ENCODE measurements at regions not wholly inside any gene's neighbourhood (a gene's known extent, or its start where the extent isn't known, plus 50 kb on each side); places are given as distances from the start of the nearest gene placed in this dataset.

DNA sequence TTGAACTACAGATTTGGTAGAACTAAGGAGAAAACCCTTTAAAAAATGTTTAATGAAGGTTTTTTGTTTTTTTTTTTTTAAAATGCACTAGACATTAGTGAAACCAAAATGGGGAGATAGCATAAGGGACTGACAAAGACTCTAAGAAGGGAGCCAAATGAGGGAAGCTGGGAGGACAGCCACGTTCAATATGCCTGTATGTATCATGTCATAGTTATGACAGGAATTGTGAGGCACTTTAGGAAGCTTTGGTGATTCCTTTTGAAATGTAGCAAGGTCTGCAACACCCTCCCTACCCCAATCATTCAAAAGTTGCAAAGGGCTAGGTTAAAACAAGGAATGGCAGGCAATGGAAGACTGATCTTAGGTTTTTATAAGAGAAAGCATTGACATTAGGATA is 526.0 kb downstream of the TLL1 start:
- Histone ChIP-seq H3K36me3 (ENCODE audit: control insufficient read depth, insufficient read depth, low read length) (no peaks in the 10 kb centered on the region), H3K4me3 (ENCODE audit: low read depth, low read length) (no peak overlapping the region), H3K27me3 (ENCODE audit: control insufficient read depth, insufficient read depth, low read length) (no peaks in the 10 kb centered on the region)
- no peak for TF ChIP-seq CTCF (IDR thresholded peaks at IDR 0.05; ENCODE audit: insufficient read depth, low read length, severe bottlenecking)
- DNase-seq (ENCODE audit: low read depth) (no peak), FAIRE-seq (no peak)

- Histone ChIP-seq H3K36me3 (ENCODE audit: control insufficient read depth, insufficient read depth, low read length) (no peaks in the 10 kb centered on the region), H3K27me3 (ENCODE audit: control insufficient read depth, insufficient read depth, low read length) (no peaks in the 10 kb centered on the region), H3K4me3 (ENCODE audit: low read depth, low read length) (no peak overlapping the region)
- DNase-seq (ENCODE audit: low read depth): no peak
- TF ChIP-seq CTCF (IDR thresholded peaks at IDR 0.05; ENCODE audit: insufficient read depth, low read length, severe bottlenecking): no peak
- peak; percentile 91 for FAIRE-seq
These were observed 527.3 kb downstream of the TLL1 start for GRCh38 chr4:166400270-166400894.

DNA sequence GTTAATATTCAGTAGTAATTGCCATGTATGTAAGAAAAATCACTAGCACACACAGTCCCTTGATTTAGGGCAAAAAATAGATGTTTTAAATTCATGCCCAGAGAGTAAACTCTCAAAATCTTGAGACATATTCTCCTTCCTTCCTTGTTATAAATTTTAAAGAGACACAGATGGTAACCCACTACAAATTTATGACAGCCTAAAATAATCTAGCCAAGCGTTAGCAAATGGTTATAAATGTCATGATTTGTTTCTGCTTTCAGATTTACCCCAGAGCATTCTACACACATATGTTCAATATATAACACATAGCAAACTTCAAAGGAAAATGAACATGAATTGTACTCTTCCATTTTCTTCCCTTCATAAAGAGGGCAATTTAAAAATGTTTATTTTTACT is 540.3 kb downstream of the TLL1 start:
- Histone ChIP-seq H3K4me3 (ENCODE audit: low read depth, low read length) (no peak overlapping the region), H3K27me3 (ENCODE audit: control insufficient read depth, insufficient read depth, low read length) (no peaks in the 10 kb centered on the region), H3K36me3 (ENCODE audit: control insufficient read depth, insufficient read depth, low read length) (no peaks in the 10 kb centered on the region)
- no peak for FAIRE-seq
- TF ChIP-seq CTCF (IDR thresholded peaks at IDR 0.05; ENCODE audit: insufficient read depth, low read length, severe bottlenecking): no peak
- no peak for DNase-seq (ENCODE audit: low read depth)

DNA sequence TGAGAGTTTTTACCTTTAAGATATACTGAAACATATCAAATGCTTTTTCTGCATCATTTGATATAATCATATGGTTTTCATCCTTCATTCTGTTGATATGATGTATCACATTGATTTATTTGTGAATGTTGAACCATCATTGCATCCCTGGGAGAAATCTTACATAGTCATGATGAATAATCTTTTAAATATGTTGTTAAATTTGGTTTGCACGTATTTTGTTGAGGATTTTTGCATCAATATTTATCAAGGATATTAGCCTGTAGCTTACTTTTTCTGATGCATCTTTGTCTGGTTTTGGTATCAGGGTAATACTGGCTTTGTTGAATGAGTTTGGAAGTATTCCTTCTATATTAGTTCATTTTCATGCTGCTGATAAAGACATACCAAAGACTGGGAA is 541.4 kb downstream of the TLL1 start:
- Histone ChIP-seq H3K4me3 (ENCODE audit: low read depth, low read length) (no peak overlapping the region), H3K36me3 (ENCODE audit: control insufficient read depth, insufficient read depth, low read length) (no peaks in the 10 kb centered on the region), H3K27me3 (ENCODE audit: control insufficient read depth, insufficient read depth, low read length) (no peaks in the 10 kb centered on the region)
- no peak for TF ChIP-seq CTCF (IDR thresholded peaks at IDR 0.05; ENCODE audit: insufficient read depth, low read length, severe bottlenecking)
- DNase-seq (ENCODE audit: low read depth) (no peak), FAIRE-seq (no peak)

DNA sequence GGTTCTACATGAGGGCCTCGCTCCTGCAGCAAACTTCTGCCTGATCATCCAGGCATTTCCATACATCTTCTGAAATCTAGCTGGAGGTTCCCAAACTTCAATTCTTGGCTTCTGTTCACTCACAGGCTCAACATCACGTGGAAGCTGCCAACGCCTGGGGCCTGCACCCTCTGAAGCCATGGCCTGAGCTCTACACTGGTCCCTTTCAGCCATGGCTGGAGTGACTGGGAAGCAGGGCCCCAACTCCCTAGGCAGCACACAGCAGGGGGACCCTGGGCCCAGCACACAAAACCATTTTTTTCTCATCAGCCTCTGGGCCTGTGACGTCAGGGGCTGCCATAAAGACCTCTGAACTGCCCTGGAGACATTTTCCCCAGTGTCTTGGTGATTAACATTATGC is 542.7 kb downstream of the TLL1 start:
- H3K27me3 ChIP-seq (ENCODE audit: control insufficient read depth, insufficient read depth, low read length): no peaks in the 10 kb centered on the region
- no peak for DNase-seq (ENCODE audit: low read depth)
- TF ChIP-seq CTCF (IDR thresholded peaks at IDR 0.05; ENCODE audit: insufficient read depth, low read length, severe bottlenecking): no peak
- no peak overlapping the region for H3K4me3 ChIP-seq (ENCODE audit: low read depth, low read length)
- no peaks in the 10 kb centered on the region for H3K36me3 ChIP-seq (ENCODE audit: control insufficient read depth, insufficient read depth, low read length)
- no peak for FAIRE-seq

DNA sequence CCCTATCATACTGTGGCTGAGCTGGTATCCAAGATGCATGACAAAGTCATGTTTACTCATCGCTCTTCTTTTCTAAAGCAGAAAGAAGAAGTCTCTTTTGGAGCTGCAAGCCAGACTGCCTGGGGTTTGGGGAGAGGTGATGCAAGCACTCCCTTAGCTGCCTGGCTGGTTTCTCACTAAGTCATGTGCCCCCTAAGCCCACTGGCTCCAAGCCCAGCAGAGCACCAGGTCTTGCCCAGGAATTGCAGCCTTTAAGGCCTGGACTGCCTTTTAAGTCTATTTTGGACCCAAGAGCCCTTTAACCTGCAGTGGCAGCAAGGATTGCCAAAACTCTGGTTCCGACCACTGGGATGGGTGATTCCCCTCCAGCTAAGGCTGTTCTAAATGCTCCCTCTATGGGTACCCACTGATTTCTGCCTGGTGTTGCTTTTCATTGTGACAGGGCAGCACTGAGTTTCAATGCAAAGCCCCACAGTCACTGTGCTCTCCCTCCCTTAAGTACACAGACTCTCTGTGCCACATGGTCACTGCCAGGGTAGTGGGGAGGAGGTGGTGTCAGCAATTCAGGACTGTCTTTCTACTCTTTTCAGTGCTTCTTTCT is 548.6 kb downstream of the TLL1 start:
- TF ChIP-seq CTCF (IDR thresholded peaks at IDR 0.05; ENCODE audit: insufficient read depth, low read length, severe bottlenecking): no peak
- FAIRE-seq (no peak), DNase-seq (ENCODE audit: low read depth) (peak; percentile 24)
- Histone ChIP-seq H3K27me3 (ENCODE audit: control insufficient read depth, insufficient read depth, low read length) (no peaks in the 10 kb centered on the region), H3K4me3 (ENCODE audit: low read depth, low read length) (no peak overlapping the region), H3K36me3 (ENCODE audit: control insufficient read depth, insufficient read depth, low read length) (no peaks in the 10 kb centered on the region)
